Daoy (cell line): ENCODE measurements at regions not wholly inside any gene's neighbourhood (a gene's known extent, or its start where the extent isn't known, plus 50 kb on each side); places are given as distances from the start of the nearest gene placed in this dataset.
"Not testable (repeated sequence)": the region's sequence is repeated elsewhere in the genome, so short reads cannot be mapped to it uniquely, and the experiment has no call there.

ENCODE experiments used
- DNase-seq: peaks from one replicate; pipeline ENCODE4 v3.0.0-alpha.2; 2015; ENCODE audit warnings: low read depth

GRCh38 chr2:106257830-106258229 is 63.7 kb upstream of the UXS1 start:
- no peak for DNase-seq

GRCh38 chr2:106257135-106257534 is 63.0 kb upstream of the UXS1 start:
- no peak for DNase-seq

GRCh38 chr2:106249157-106249828 is 55.2 kb upstream of the UXS1 start:
- DNase-seq, result not testable (repeated sequence)

- not testable (repeated sequence) for DNase-seq
These were observed 54.5 kb upstream of the UXS1 start for GRCh38 chr2:106248548-106249151.
